GM19328 (cell line): ENCODE measurements at regions not wholly inside any gene's neighbourhood (a gene's known extent, or its start where the extent isn't known, plus 50 kb on each side); places are given as distances from the start of the nearest gene placed in this dataset.

Experiments used
- ATAC-seq: cut with Tn5 transposase; IDR thresholded peaks from one replicate; pipeline ENCODE4 v1.9.1; 2021; ENCODE audit warnings: mild to moderate bottlenecking, moderate library complexity; ENCODE audit not compliant: unreplicated experiment

GRCh38 chr2:60174146-60174545 lies 379.3 kb downstream of the BCL11A start:
- no peak for ATAC-seq

- ATAC-seq, result no peak
These were observed 380.7 kb downstream of the BCL11A start for GRCh38 chr2:60172801-60173200.

GRCh38 chr2:60170272-60170671 lies 383.2 kb downstream of the BCL11A start:
- ATAC-seq, result no peak

DNA sequence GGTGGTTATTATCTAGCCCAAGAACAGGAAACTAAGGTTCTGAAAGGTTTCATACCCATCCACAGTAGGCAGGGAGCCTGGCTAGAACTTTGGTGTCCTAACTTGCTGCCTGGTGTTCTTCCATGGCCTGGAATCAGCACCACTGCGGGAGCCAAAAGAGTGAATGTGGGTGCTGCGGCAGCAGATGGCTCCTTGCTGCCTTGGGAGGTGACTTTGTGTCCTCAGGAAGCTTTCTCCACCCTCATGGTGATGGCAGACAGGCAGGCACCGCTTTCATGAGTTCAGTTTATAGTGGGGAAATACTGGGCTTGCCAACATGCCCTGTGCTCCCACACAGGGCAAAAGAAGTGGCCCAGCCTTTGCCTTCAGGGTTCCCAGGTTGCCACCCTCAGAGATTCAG lies 385.2 kb downstream of the BCL11A start:
- ATAC-seq, result no peak

- ATAC-seq, result no peak
These were observed 386.4 kb downstream of the BCL11A start for GRCh38 chr2:60167089-60167488.

DNA sequence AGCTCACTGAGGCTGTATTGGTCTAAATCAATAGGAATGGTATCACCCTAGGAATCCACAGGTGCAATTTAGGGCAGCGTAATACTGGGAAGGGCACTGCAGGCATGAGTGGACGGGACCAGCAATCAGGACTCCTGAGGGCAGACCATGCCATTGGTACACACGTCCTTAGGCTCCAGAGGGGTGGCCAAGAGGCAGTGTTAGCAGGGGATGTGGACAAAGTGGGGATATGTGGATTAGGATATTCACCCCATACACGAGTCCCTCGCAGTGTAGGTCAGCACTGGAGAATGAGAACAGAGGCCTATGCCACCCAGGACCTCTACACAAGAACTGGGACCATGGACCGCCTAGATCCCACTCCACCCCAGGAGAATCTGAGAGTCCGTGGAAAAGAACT lies 389.8 kb downstream of the BCL11A start:
- ATAC-seq, result no peak

- ATAC-seq, result no peak
These were observed 393.9 kb downstream of the BCL11A start for GRCh38 chr2:60159519-60159918.

- ATAC-seq, result peak; percentile 76
These were observed 395.2 kb downstream of the BCL11A start for GRCh38 chr2:60158262-60158661.

GRCh38 chr2:60157283-60157682 lies 396.2 kb downstream of the BCL11A start:
- ATAC-seq, result no peak

GRCh38 chr2:60154142-60154541 lies 399.3 kb downstream of the BCL11A start:
- ATAC-seq, result no peak

- ATAC-seq, result no peak
These were observed 401.1 kb downstream of the BCL11A start for GRCh38 chr2:60152226-60152833.

DNA sequence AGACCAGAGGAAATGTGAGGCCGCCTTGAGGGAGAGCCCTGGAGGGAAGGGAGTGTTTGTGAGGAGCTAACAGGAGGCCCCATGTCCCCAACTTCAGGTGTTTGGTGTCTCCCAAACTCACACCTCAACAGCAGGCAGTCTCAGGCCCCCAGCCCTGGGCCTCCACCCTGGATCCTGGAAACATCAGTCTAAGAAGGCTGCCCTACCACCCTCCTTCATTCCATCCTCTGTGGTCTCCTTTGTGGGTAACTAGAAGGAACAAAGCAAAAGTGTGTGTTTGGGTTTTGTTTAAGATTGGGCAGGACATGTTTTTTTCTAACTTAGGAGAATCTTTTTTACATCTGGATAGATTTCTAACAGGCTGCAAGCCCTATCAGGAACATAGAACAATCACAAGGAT lies 404.3 kb downstream of the BCL11A start:
- no peak for ATAC-seq

DNA sequence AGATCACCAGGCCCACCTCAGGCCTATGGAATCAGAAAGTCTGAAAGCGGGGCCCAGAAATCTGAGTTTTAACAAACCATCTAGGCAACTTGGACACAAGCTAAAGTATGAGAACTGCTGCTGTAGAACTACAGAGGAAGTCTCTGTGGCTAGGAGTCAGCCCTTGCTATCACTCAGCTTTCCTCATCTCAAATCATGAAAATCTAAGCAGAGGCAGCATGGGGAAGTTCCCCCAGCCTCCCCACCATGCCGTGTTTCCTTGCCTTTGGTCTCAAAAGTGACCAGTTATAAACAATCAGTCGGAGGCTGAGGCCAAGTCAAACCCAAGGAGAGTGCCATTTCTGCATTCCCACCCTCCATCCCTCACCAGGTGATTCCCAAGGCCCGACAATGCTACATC lies 404.7 kb downstream of the BCL11A start:
- no peak for ATAC-seq

DNA sequence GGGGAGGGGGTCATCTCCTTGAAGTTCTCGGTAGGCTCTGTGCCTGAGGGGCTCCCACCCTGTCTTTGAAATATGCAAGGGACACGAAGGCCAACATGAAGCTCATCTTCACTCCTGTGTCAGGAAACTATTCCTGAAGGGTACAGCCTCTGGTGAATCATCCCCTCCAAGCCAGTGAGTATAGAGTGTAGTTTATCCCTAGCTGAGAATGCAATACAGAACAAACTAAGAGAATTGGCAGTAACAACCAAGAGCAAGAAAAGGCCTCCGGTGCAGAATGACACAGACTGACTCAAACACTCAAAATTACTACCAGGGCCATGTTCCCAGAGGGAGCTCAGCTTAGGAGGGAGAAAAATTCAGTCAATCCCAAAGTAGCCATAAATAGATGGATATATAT lies 413.3 kb downstream of the BCL11A start:
- no peak for ATAC-seq

DNA sequence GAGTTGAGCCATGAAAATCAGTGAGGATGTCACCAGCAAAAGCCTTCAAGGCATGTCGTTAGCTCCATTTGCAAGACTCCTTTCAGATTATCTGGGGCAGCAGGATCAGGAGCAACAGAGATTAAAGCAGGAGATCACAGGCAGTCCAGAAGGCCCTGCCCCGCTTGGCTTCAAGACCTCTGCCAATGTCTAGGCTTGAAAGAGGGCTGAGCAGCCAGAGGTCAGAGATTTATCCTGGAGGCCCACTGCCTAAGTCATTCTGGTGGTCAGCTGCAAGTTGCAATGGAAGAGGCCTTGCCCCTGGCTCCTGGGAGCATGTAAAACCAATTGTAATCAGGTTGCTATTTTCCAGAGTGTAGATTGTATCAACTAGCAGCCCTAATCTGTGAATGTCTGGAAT lies 416.5 kb downstream of the BCL11A start:
- no peak for ATAC-seq

- no peak for ATAC-seq
These were observed 426.3 kb downstream of the BCL11A start for GRCh38 chr2:60127191-60127590.

DNA sequence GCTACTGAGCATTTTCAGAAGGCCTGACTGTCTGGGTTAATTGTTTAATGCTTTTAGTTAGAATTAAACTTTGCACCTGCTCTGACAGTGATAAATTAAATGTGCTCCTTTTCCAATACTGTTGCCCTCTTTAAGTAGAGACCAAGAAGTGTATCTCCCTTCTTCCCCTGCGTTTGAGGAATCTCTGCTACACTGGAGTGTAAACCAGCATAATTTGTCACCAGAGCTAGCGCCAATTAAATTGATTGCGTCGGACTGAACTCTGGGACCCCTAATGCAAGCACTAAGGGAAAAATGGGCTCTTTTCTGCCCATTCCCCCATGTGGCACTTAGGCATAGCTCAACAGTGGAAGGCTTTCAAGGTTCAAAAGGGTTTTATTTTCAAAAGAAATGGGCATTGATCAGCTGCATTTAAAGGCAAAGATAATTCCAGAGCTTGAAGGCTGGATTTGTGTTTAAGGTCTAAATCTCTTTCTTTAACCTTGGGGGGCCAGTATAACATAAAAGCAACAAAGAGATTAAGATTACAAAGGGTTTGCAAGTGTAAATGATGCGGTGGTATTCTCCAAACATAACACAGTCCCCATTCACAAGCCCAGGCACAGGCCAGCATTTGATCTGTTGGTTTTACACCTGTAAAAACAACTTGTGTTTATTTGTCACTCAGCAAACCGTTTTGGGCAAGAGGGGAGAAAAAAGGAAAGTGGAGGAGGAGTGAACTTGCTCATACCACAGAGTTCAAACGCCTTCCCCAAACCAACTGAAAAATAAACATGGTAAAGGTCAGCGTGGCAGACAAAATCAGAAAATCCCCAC lies 427.6 kb downstream of the BCL11A start:
- ATAC-seq, result no peak

GRCh38 chr2:60119778-60120177 lies 433.7 kb downstream of the BCL11A start:
- ATAC-seq, result no peak

DNA sequence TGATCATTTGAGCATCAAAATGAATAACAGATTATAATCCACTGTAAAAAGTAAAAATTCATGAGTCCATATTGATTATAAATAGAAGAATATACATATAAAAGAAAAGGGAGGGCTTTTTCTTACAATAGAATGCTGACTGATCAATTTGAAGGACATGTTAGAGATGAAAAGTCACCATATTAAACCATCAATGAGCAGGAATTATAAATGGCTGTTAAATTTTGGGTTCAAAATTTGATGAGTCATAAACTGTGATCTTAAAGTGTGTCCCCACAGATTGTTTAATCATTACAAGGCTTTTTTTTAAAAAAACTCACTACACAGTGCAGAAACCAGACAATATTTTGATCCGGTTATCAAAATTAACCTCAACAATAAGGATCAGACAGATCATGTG lies 434.5 kb downstream of the BCL11A start:
- no peak for ATAC-seq

- no peak for ATAC-seq
These were observed 435.4 kb downstream of the BCL11A start for GRCh38 chr2:60118061-60118460.

DNA sequence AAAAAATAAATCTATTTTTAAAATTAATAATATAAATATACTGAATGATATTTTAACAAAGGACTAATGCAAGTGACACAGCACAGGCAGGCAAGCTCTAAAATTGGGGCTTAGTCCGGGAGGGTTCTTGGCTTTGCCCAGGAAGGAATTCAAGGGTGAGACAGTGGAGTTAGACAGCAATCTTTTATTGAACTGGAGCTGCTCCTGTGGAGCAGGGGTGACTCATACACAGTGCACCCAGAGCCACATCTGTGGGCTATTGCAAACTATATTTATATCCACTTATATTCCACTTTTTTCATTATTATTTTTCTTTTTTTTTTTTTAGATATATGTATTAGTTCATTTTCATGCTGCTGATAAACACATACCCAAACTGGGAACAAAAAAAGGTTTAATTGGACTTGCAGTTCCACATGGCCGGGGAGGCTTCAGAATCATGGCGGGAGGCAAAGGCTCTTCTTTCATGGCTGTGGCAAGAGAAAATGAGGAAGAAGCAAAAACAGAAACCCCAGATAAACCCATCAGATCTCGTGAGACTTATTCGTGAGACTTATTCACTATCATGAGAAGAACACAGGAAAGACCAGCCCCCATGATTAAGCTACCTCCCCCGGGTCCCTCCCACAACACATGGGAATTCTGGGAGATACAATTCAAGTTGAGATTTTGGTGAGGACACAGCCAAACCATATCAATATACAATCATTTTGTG lies 437.1 kb downstream of the BCL11A start:
- ATAC-seq, result no peak

DNA sequence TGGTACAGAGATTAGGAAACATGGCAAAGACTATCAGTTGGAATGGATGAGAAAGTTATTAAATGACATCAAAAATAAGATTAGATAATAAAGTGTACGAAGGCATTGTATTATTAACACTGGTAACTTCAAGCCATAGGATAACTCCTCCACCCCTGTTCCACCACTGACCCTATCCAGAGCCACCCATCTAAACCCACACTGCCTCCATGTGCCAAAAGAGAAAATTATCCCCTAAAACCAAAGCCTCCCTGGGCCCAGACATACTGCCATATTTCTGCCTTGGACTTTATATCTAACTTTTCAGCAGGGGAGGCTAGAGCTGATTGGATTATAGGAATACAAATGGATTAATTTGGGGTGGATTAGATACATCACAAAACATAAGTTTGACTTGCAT lies 443.7 kb downstream of the BCL11A start:
- ATAC-seq, result no peak
